CD4-positive, alpha-beta memory T cell (primary cell): ENCODE measurements at regions not wholly inside any gene's neighbourhood (a gene's known extent, or its start where the extent isn't known, plus 50 kb on each side); places are given as distances from the start of the nearest gene placed in this dataset.

Experiments used
- CTCF ChIA-PET: fragments of 350-600 bp; sonication (Branson Sonifier 250); formaldehyde crosslinking; loops from one replicate; lab custom pipeline; 2021; ENCODE audit warnings: inconsistent platforms; ENCODE audit not compliant: partially characterized antibody; lab: Charles Lee
- POLR2A ChIA-PET: fragments of 350-600 bp; sonication (Branson Sonifier 250); formaldehyde crosslinking; loops from one replicate; lab custom pipeline; 2021; ENCODE audit not compliant: partially characterized antibody; lab: Charles Lee
- DNase-seq, 5 donors: peaks; one replicate each; pipeline versions ENCODE4 v3.0.0 to v3.0.0-alpha.2; 2020 to 2022; ENCODE audit warnings: mixed read lengths in 1 of 5
- H3K27ac ChIP-seq: one replicate; pipeline ENCODE4 v1.7.0; 2013; ENCODE audit warnings: low read depth, low read length
- H3K27me3 ChIP-seq: 2 replicates; pipeline ENCODE4 v1.7.0; 2013; ENCODE audit warnings: mild to moderate bottlenecking, low read length, moderate library complexity; ENCODE audit not compliant: insufficient read depth
- H3K36me3 ChIP-seq: 2 replicates; pipeline ENCODE4 v1.7.0; 2013; ENCODE audit warnings: mild to moderate bottlenecking, low read length, moderate library complexity; ENCODE audit not compliant: insufficient read depth
- H3K4me1 ChIP-seq: 2 replicates; pipeline ENCODE4 v1.7.0; 2013; ENCODE audit warnings: mild to moderate bottlenecking, low read length, moderate library complexity; ENCODE audit not compliant: insufficient read depth
- H3K4me3 ChIP-seq, 2 donors: one replicate each; pipeline ENCODE4 v1.7.0; 2013; ENCODE audit warnings: low read length in 2 of 2, mild to moderate bottlenecking in 1 of 2
- H3K9me3 ChIP-seq, 2 donors: one replicate each; pipeline ENCODE4 v1.7.0; 2013; ENCODE audit warnings: low read length in 2 of 2, control low read depth in 1 of 2; ENCODE audit not compliant: control insufficient read depth in 1 of 2
- H3K27ac Mint-ChIP-seq, 7 donors: one replicate each; pipeline ENCODE4 v1.8.0; 2020 to 2021; ENCODE audit warnings: mixed read lengths in 7 of 7, mild to moderate bottlenecking in 6 of 7, inconsistent platforms in 3 of 7, moderate library complexity in 3 of 7
- H3K27me3 Mint-ChIP-seq, 2 donors: one replicate each; pipeline ENCODE4 v1.8.0; 2020 to 2021; ENCODE audit warnings: mixed read lengths in 2 of 2
- H3K36me3 Mint-ChIP-seq, 2 donors: one replicate each; pipeline ENCODE4 v1.8.0; 2020 to 2021; ENCODE audit warnings: mixed read lengths in 2 of 2, inconsistent platforms in 1 of 2, mild to moderate bottlenecking in 1 of 2
- H3K4me1 Mint-ChIP-seq, 4 donors: one replicate each; pipeline ENCODE4 v1.8.0; 2020 to 2021; ENCODE audit warnings: mixed read lengths in 4 of 4, mild to moderate bottlenecking in 1 of 4
- H3K4me3 Mint-ChIP-seq, 8 donors: one replicate each; pipeline ENCODE4 v1.8.0; 2020 to 2021; ENCODE audit warnings: mixed read lengths in 8 of 8, mild to moderate bottlenecking in 7 of 8, moderate library complexity in 6 of 8, inconsistent platforms in 3 of 8
- H3K9me3 Mint-ChIP-seq, 8 donors: one replicate each; pipeline ENCODE4 v1.8.0; 2020 to 2021; ENCODE audit warnings: mixed read lengths in 8 of 8, mild to moderate bottlenecking in 5 of 8, inconsistent platforms in 3 of 8, moderate library complexity in 1 of 8
- intact Hi-C: fragments of 100-400 bp; cut with micrococcal nuclease; formaldehyde crosslinking; loops from one replicate; pipeline ENCODE4 v1.15.1; 2023

DNA sequence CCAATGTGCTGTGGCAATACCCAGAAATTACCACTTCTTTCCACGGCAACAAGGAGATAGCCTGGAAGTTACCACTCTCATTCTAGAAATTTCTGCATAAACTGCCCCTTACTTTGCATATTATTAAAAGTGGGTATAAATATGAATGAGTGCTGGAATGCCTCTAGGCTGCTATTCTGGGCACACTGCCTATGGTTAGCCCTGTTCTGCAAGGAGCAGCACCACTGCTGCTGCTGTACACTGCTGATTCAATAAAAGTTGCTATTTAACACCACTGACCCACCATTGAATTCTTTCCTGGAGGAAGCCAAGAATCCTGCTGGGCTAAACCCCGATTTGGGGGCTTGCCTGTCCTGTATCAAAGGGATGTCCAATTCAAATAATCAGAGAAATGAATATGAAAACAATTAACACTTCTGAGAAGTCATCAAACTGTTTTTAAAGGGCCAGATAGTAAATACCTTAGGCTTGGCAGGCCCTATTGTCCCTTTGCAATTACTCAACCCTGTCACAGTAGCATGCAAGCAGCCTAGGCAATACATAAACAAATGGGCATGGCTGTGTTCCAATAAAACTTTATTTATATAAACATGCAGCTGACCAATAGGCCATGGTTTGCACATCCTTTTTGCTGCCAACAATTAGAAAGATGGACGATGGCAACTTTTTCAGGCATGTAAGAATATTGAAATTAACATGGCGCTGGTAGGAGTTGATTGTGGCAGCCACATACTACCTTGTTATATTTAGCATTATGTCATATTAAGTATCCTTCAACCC is 369.4 kb upstream of the B3GALT2 start:
- peaks cover 11 to 31% (median 21%) of the 10 kb centered on the region in 4 donors for H3K4me1 Mint-ChIP-seq
- no peak overlapping the region for H3K4me3 ChIP-seq
- CTCF ChIA-PET: no interaction called here
- peaks cover 0 to 4% (median 0%) of the 10 kb centered on the region in 8 donors for H3K9me3 Mint-ChIP-seq
- no peak overlapping the region for H3K4me3 Mint-ChIP-seq
- no peaks in the 10 kb centered on the region for H3K27me3 ChIP-seq
- POLR2A ChIA-PET: no interaction called here
- peaks cover 0 to 8% of the 10 kb centered on the region in 2 donors for H3K36me3 Mint-ChIP-seq
- DNase-seq: no peak
- no peaks in the 10 kb centered on the region for H3K9me3 ChIP-seq
- intact Hi-C loops: no loop called here
- peaks cover 12% of the 10 kb centered on the region for H3K4me1 ChIP-seq
- peak overlapping the region in 1 of 7 donors; percentile 42 for H3K27ac Mint-ChIP-seq
- H3K27me3 Mint-ChIP-seq: no peaks in the 10 kb centered on the region
- H3K36me3 ChIP-seq: no peaks in the 10 kb centered on the region
- H3K27ac ChIP-seq: no peak overlapping the region

DNA sequence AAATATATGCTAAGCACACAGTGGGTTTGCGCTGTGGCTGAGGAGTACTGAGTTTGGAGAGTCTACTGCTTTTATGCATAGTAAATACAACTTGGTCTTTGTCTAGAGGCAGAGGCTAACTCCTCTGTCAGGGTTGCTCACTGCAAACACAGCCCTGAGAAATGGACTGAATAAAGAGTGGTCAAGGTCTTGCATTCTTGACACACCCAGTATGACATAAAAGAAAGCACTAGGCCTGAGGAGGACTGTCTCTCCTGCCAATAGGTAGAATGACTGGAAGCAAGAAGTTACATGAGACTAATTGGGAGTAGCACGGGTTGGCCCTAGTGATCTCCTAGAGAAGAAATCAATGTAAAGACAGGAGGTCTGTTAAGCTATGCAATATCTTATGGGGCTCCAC is 367.2 kb upstream of the B3GALT2 start:
- Histone ChIP-seq H3K9me3 (no peaks in the 10 kb centered on the region), H3K4me3 (no peak overlapping the region), H3K4me1 (peaks cover 13% of the 10 kb centered on the region), H3K27me3 (no peaks in the 10 kb centered on the region), H3K36me3 (no peaks in the 10 kb centered on the region), H3K27ac (no peak overlapping the region)
- Mint-ChIP-seq H3K36me3 (peaks cover 3 to 8% of the 10 kb centered on the region in 2 donors), H3K27ac (no peak overlapping the region), H3K9me3 (peaks cover 0 to 4% (median 0%) of the 10 kb centered on the region in 8 donors), H3K4me1 (peaks cover 7 to 20% (median 16%) of the 10 kb centered on the region in 4 donors), H3K27me3 (no peaks in the 10 kb centered on the region), H3K4me3 (no peak overlapping the region)
- CTCF ChIA-PET: interaction anchor here (0.6 kb wide), 1 partner anchor 9 kb away, joined by 3 read pairs; no protein-coding TSS in a partner anchor
- no peak for DNase-seq
- POLR2A ChIA-PET: no interaction called here
- intact Hi-C loops: no loop called here

DNA sequence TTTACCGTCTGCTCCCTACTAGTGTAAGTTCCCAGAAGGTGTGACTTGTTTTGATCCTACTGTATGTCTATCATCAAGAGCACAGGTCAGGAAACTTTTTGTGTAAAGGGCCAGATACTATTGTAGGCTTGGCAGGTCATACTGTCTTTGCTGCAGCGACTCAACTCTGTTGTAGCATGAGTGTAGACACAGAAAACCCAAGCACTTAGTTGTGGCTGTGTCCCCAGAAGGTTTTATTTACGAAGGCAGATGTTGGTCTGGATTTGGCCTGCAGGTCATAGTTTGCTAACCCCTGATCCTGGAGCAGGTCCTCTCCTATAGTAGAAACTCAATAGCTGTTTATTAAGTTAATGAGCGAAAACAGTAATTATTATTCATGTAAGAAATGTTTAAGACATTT is 365.9 kb upstream of the B3GALT2 start:
- Histone ChIP-seq H3K4me1 (peaks cover 10% of the 10 kb centered on the region), H3K36me3 (no peaks in the 10 kb centered on the region), H3K27me3 (no peaks in the 10 kb centered on the region), H3K4me3 (no peak overlapping the region), H3K9me3 (no peaks in the 10 kb centered on the region), H3K27ac (no peak overlapping the region)
- Mint-ChIP-seq H3K9me3 (peaks cover 0 to 4% (median 0%) of the 10 kb centered on the region in 8 donors), H3K36me3 (peaks cover 3 to 8% of the 10 kb centered on the region in 2 donors), H3K27me3 (no peaks in the 10 kb centered on the region), H3K4me1 (peaks cover 8 to 19% (median 16%) of the 10 kb centered on the region in 4 donors), H3K4me3 (no peak overlapping the region), H3K27ac (no peak overlapping the region)
- DNase-seq: no peak
- POLR2A ChIA-PET: interaction anchor here (1.0 kb wide), 1 partner anchor 560 kb away, joined by 3 read pairs; no protein-coding TSS in a partner anchor
- intact Hi-C loops: no loop called here
- CTCF ChIA-PET: no interaction called here

DNA sequence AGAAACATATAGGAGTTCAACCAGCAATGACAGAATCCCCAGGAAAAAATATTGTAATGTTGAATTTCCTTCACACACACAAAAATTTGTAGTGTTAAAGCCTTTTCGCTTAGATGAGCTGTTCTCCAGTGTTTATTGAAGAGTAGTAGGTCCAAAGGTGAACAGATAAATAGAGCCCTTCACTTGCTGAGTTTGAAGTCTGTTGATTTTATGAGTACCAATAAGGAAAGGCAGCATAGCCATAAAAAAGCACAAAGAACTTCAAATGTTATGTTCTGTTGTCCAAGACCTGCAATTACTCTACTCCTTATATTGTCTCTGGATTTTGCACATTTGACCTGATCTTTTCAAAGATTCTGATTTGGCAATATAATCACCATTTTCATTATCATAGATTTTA is 362.7 kb upstream of the B3GALT2 start:
- ChIA-PET CTCF (interaction anchor here (1.1 kb wide), 1 partner anchor 9 kb away, joined by 3 read pairs; no protein-coding TSS in a partner anchor), POLR2A (interaction anchor here (1.1 to 4.0 kb wide), 3 partner anchors 9 to 68 kb away, joined by 3 to 22 read pairs (median 4); no protein-coding TSS in a partner anchor)
- Mint-ChIP-seq H3K9me3 (peaks cover 0 to 2% (median 0%) of the 10 kb centered on the region in 8 donors), H3K27me3 (no peaks in the 10 kb centered on the region), H3K4me1 (peaks cover 13 to 38% (median 24%) of the 10 kb centered on the region in 4 donors), H3K27ac (peak overlapping the region in 3 of 7 donors; percentile 29 to 51 (median 47)), H3K4me3 (peak overlapping the region in 5 of 8 donors; percentile 8 to 64 (median 50)), H3K36me3 (peaks cover 8 to 12% of the 10 kb centered on the region in 2 donors)
- Histone ChIP-seq H3K4me1 (peaks cover 12% of the 10 kb centered on the region), H3K27ac (no peak overlapping the region), H3K36me3 (no peaks in the 10 kb centered on the region), H3K27me3 (no peaks in the 10 kb centered on the region), H3K9me3 (no peaks in the 10 kb centered on the region), H3K4me3 (no peak overlapping the region)
- DNase-seq: no peak
- intact Hi-C loops: loop anchor here (2.0 to 10.0 kb wide), 2 partner anchors 20 to 364 kb away; partner anchors contain the start of gene B3GALT2

DNA sequence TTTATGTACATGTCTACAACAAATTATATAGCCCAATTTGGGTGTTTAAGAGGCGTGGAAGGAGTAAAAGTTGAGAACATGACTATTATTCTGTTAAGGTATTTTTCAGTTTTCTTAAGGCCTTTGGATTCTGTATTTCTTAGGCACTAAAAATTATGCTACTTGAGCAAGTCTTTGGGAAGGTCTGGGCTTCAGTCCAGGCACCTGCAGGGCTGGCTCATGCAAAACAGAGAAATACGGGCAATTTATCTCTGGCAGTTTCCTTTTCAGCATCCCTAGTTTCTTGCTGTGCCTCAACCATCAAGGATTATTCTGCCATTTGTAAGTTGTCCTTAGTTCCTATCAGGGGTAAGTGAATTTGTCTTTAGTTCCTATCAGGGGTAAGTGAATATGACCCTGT is 358.8 kb upstream of the B3GALT2 start:
- H3K36me3 Mint-ChIP-seq: peaks cover 8 to 10% of the 10 kb centered on the region in 2 donors

DNA sequence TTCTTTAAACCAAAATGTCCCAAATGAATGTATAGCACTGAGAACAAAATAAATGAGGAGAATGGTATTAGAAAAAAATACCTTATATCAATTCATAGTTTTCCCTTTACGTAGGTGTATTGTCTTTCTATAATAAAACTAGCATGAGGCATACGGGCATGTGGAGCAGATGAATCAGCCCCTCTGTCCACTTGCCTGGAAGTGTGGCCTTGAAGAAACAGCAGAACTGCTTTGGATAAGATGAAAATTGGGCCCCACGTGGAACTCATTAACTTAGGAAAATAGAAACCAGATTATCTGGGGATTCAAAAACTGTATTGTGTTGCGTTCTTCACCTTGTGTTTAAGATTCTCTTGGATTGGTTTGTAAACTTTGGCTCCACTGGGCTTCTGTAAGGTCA is 356.8 kb upstream of the B3GALT2 start:
- CTCF ChIA-PET: interaction anchor here (1.0 kb wide), 1 partner anchor 16 kb away, joined by 3 read pairs; no protein-coding TSS in a partner anchor
- H3K27me3 ChIP-seq: no peaks in the 10 kb centered on the region
- no peaks in the 10 kb centered on the region for H3K9me3 ChIP-seq
- no peak for DNase-seq
- peaks cover 54% of the 10 kb centered on the region for H3K4me1 ChIP-seq
- peak overlapping the region in 6 of 7 donors; percentile 4 to 84 (median 42) for H3K27ac Mint-ChIP-seq
- intact Hi-C loops: loop anchor here (5.0 to 10.0 kb wide), 2 partner anchors 358 to 744 kb away; partner anchors contain the start of gene B3GALT2
- no peak overlapping the region for H3K4me3 ChIP-seq
- no peaks in the 10 kb centered on the region for H3K36me3 ChIP-seq
- no peak overlapping the region for H3K27ac ChIP-seq
- H3K27me3 Mint-ChIP-seq: no peaks in the 10 kb centered on the region
- peaks cover 44 to 79% (median 57%) of the 10 kb centered on the region in 4 donors for H3K4me1 Mint-ChIP-seq
- peaks cover 0 to 3% (median 0%) of the 10 kb centered on the region in 8 donors for H3K9me3 Mint-ChIP-seq
- peaks cover 8% of the 10 kb centered on the region in 2 donors for H3K36me3 Mint-ChIP-seq
- no peak overlapping the region for H3K4me3 Mint-ChIP-seq
- POLR2A ChIA-PET: interaction anchor here (0.6 to 5.4 kb wide), 3 partner anchors 64 to 357 kb away, joined by 3 to 106 read pairs (median 60); partner anchors contain the start of gene B3GALT2

More for the DNA sequence above, 358.8 kb upstream of the B3GALT2 start:
- Mint-ChIP-seq H3K4me1 (peaks cover 38 to 74% (median 51%) of the 10 kb centered on the region in 4 donors), H3K4me3 (peak overlapping the region in 1 of 8 donors; percentile 11), H3K9me3 (peaks cover 0 to 2% (median 0%) of the 10 kb centered on the region in 8 donors), H3K27me3 (no peaks in the 10 kb centered on the region), H3K27ac (peak overlapping the region in 1 of 7 donors; percentile 84)
- ChIA-PET CTCF (no interaction called here), POLR2A (no interaction called here)
- Histone ChIP-seq H3K9me3 (no peaks in the 10 kb centered on the region), H3K27ac (no peak overlapping the region), H3K4me3 (no peak overlapping the region), H3K36me3 (no peaks in the 10 kb centered on the region), H3K4me1 (peaks cover 47% of the 10 kb centered on the region), H3K27me3 (no peaks in the 10 kb centered on the region)
- intact Hi-C loops: loop anchor here (10.0 kb wide), 1 partner anchor 360 kb away; the partner anchor contains the start of gene B3GALT2
- no peak for DNase-seq
